ENCODE measurements at regions not wholly inside any gene's neighbourhood (a gene's known extent, or its start where the extent isn't known, plus 50 kb on each side); places are given as distances from the start of the nearest gene placed in this dataset.

DNA sequence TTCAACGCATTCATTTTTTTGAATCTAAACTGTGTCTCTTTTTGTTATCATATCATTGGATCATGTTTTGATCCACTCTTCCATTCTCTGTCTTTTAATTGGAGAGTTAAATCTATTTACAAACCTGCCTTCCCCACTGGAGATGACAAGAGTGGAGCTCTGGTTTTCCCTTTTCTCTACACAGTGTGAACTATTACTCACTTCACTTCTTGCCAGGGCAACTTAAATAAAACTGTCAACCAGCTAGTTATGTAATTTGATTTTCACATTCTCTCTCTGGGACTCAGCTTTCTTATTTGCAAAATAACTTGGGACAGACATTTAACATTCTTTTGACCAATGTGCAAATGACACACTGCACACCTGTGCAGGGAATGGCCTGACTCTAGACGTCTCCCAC is 230.8 kb upstream of the CST7 start:
- H3K27ac Mint-ChIP-seq, result no peak overlapping the region
- DNase-seq, result no peak
- CTCF ChIA-PET, result no interaction called here
- H3K36me3 Mint-ChIP-seq, result no peaks in the 10 kb centered on the region
- ATAC-seq, result no peak
- no peak overlapping the region for H3K4me3 Mint-ChIP-seq
- peaks cover 41% of the 10 kb centered on the region for H3K27me3 Mint-ChIP-seq
- no peaks in the 10 kb centered on the region for H3K9me3 Mint-ChIP-seq (ENCODE audit: low read depth)
- H3K4me1 Mint-ChIP-seq, result no peaks in the 10 kb centered on the region

GRCh38 chr20:24718696-24719095 is 230.4 kb upstream of the CST7 start:
- no peak overlapping the region for H3K27ac Mint-ChIP-seq
- no peak overlapping the region for H3K4me3 Mint-ChIP-seq
- H3K9me3 Mint-ChIP-seq (ENCODE audit: low read depth), result no peaks in the 10 kb centered on the region
- H3K36me3 Mint-ChIP-seq, result no peaks in the 10 kb centered on the region
- peak; percentile 9 for DNase-seq
- no peaks in the 10 kb centered on the region for H3K4me1 Mint-ChIP-seq
- ATAC-seq, result no peak
- peaks cover 39% of the 10 kb centered on the region for H3K27me3 Mint-ChIP-seq
- CTCF ChIA-PET, result no interaction called here

DNA sequence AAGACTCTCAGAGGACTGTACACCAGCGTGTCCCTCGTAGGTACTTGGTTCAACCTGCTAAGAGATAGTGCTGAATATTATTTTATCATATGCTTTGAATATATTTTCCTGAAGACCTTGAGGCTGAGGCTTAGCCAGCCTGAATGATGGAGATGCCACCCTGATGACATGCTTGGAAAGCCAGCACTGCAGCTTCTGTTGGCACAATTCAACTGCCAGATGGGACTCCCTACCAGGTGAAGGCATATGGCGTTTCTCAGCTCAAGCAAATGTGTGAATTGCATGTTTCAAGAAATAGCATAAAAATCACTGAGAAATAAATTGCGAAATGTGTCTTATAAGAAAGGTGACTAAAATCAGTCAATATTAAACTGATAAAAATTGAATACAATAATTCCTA is 228.1 kb upstream of the CST7 start:
- H3K4me1 Mint-ChIP-seq, result no peaks in the 10 kb centered on the region
- H3K4me3 Mint-ChIP-seq, result no peak overlapping the region
- H3K36me3 Mint-ChIP-seq, result no peaks in the 10 kb centered on the region
- no peak for ATAC-seq
- peaks cover 35% of the 10 kb centered on the region for H3K27me3 Mint-ChIP-seq
- DNase-seq, result peak; percentile 9
- H3K27ac Mint-ChIP-seq, result no peak overlapping the region
- no peaks in the 10 kb centered on the region for H3K9me3 Mint-ChIP-seq (ENCODE audit: low read depth)
- CTCF ChIA-PET, result no interaction called here

- Mint-ChIP-seq H3K4me1 (no peaks in the 10 kb centered on the region), H3K9me3 (ENCODE audit: low read depth) (no peaks in the 10 kb centered on the region), H3K27me3 (peaks cover 25% of the 10 kb centered on the region), H3K36me3 (no peaks in the 10 kb centered on the region), H3K4me3 (no peak overlapping the region), H3K27ac (no peak overlapping the region)
- ATAC-seq, result no peak
- DNase-seq, result peak; percentile 12
- CTCF ChIA-PET, result no interaction called here
These were observed 227.0 kb upstream of the CST7 start for GRCh38 chr20:24721891-24722568.

GRCh38 chr20:24722586-24722985 is 226.5 kb upstream of the CST7 start:
- ATAC-seq, result no peak
- Mint-ChIP-seq H3K27me3 (peaks cover 20% of the 10 kb centered on the region), H3K4me1 (no peaks in the 10 kb centered on the region), H3K27ac (no peak overlapping the region), H3K9me3 (ENCODE audit: low read depth) (no peaks in the 10 kb centered on the region), H3K36me3 (no peaks in the 10 kb centered on the region), H3K4me3 (no peak overlapping the region)
- CTCF ChIA-PET, result no interaction called here
- DNase-seq, result no peak

DNA sequence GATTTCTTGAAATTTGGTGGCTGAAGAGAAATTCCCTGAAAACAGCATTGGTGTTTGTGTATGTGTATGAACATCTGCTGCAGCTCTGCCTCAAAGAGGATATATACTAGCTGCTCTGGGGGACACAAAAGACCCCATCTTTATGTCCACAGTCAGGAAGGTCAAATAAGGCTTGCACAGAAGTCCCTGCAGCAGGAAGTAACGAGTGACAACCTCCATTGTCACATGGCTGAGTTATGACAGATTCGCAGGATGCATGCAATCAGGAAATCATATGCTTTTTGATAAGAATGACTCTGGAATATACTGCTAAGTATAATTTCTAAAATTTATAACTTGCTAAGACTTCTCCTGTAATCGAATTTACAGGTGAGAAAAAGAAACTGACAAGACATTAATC is 225.9 kb upstream of the CST7 start:
- no peaks in the 10 kb centered on the region for H3K36me3 Mint-ChIP-seq
- H3K4me3 Mint-ChIP-seq, result no peak overlapping the region
- H3K27ac Mint-ChIP-seq, result no peak overlapping the region
- CTCF ChIA-PET, result no interaction called here
- H3K4me1 Mint-ChIP-seq, result no peaks in the 10 kb centered on the region
- peaks cover 18% of the 10 kb centered on the region for H3K27me3 Mint-ChIP-seq
- DNase-seq (peak; percentile 9), ATAC-seq (no peak)
- no peaks in the 10 kb centered on the region for H3K9me3 Mint-ChIP-seq (ENCODE audit: low read depth)

- Mint-ChIP-seq H3K9me3 (ENCODE audit: low read depth) (no peaks in the 10 kb centered on the region), H3K4me3 (no peak overlapping the region), H3K36me3 (no peaks in the 10 kb centered on the region), H3K27me3 (peaks cover 12% of the 10 kb centered on the region), H3K4me1 (no peaks in the 10 kb centered on the region), H3K27ac (no peak overlapping the region)
- peak; percentile 27 for DNase-seq
- ATAC-seq, result no peak
- CTCF ChIA-PET, result no interaction called here
These were observed 225.3 kb upstream of the CST7 start for GRCh38 chr20:24723647-24724352.

DNA sequence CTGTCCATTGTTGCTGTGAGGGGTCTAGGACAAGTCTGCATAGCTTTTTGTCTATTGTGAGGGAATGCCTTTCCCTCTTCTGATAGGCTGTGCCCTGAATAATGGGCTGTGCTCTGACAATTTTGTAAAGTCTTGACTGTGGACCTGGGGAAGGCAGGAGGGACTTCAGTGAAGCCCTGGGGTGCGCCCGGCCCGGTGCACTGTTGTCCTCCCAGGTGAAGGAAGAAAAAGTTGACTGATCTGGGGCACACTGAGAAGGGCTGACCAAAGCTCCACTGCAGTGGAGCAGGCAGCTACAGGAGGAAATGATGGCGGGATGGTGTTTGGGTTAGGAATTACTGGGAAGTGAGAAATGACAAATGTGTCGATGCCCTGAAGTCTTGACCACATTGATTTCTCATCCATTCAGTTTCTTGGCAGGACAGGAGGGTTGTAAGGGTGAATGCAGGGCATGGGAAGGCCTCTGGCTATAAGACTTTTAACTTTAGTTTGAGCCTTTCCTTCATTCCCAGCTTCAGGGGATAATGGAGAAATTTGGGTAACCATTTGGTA is 224.0 kb upstream of the CST7 start:
- no peak for DNase-seq
- H3K27me3 Mint-ChIP-seq, result peaks cover 8% of the 10 kb centered on the region
- H3K4me1 Mint-ChIP-seq, result no peaks in the 10 kb centered on the region
- ATAC-seq, result no peak
- CTCF ChIA-PET, result no interaction called here
- no peaks in the 10 kb centered on the region for H3K9me3 Mint-ChIP-seq (ENCODE audit: low read depth)
- H3K27ac Mint-ChIP-seq, result no peak overlapping the region
- no peak overlapping the region for H3K4me3 Mint-ChIP-seq
- H3K36me3 Mint-ChIP-seq, result no peaks in the 10 kb centered on the region

DNA sequence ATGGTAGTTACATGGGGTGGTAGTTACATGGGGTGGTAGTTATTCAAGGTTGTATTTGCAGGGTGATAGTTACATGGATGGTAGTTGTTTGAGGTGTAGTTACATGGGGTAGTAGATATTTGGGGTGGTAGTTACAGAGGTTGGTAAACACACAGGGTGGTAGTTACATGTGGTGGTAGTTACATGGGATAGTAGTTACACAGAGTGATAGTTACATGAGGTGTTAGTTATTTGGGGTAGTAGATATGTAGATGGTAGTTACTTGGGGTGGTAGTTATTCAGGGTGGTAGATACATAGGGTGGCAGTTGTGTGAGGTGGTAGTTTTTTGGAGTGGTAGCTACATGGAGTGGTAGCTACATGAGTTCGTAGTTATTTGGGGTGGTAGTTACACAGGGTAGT is 221.3 kb upstream of the CST7 start:
- DNase-seq, result no peak
- CTCF ChIA-PET, result no interaction called here
- H3K9me3 Mint-ChIP-seq (ENCODE audit: low read depth), result no peaks in the 10 kb centered on the region

GRCh38 chr20:24729896-24730605 is 219.0 kb upstream of the CST7 start:
- H3K27me3 Mint-ChIP-seq, result peaks cover 1% of the 10 kb centered on the region
- H3K9me3 Mint-ChIP-seq (ENCODE audit: low read depth), result no peaks in the 10 kb centered on the region
- no peak overlapping the region for H3K4me3 Mint-ChIP-seq
- no peak overlapping the region for H3K27ac Mint-ChIP-seq
- no peak for DNase-seq
- no peaks in the 10 kb centered on the region for H3K36me3 Mint-ChIP-seq
- no peaks in the 10 kb centered on the region for H3K4me1 Mint-ChIP-seq
- CTCF ChIA-PET, result no interaction called here
- no peak for ATAC-seq

More for the DNA sequence above, 221.3 kb upstream of the CST7 start:
- H3K4me1 Mint-ChIP-seq, result no peaks in the 10 kb centered on the region
- peaks cover 6% of the 10 kb centered on the region for H3K27me3 Mint-ChIP-seq
- ATAC-seq, result no peak
- no peak overlapping the region for H3K4me3 Mint-ChIP-seq
- no peak overlapping the region for H3K27ac Mint-ChIP-seq
- no peaks in the 10 kb centered on the region for H3K36me3 Mint-ChIP-seq

DNA sequence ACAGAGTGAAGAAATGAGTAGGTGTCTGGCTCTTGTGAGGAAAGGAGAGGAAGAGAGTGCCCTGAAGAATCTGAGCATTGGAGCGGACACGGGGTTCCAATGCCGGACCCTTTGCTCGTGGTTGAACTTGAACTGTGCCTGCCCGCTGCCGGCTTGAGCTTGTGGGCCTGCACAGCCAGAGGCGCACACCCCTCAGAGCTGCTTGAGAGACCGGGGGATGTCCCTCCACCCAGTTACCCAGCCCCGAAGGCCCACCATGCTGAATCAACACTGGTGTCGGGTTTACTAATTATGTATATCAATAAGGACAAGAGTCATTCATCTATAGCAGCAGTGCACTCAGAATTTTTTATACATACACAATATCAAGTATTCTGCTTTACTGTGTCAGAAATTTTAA is 218.3 kb upstream of the CST7 start:
- CTCF ChIA-PET, result no interaction called here
- Mint-ChIP-seq H3K27me3 (no peaks in the 10 kb centered on the region), H3K4me3 (no peak overlapping the region), H3K4me1 (no peaks in the 10 kb centered on the region), H3K9me3 (ENCODE audit: low read depth) (no peaks in the 10 kb centered on the region), H3K36me3 (no peaks in the 10 kb centered on the region), H3K27ac (no peak overlapping the region)
- DNase-seq (no peak), ATAC-seq (no peak)

GRCh38 chr20:24731312-24731711 is 217.8 kb upstream of the CST7 start:
- H3K36me3 Mint-ChIP-seq, result no peaks in the 10 kb centered on the region
- H3K27me3 Mint-ChIP-seq, result no peaks in the 10 kb centered on the region
- CTCF ChIA-PET, result no interaction called here
- no peaks in the 10 kb centered on the region for H3K9me3 Mint-ChIP-seq (ENCODE audit: low read depth)
- DNase-seq, result no peak
- H3K4me3 Mint-ChIP-seq, result no peak overlapping the region
- ATAC-seq, result no peak
- H3K27ac Mint-ChIP-seq, result no peak overlapping the region
- H3K4me1 Mint-ChIP-seq, result no peaks in the 10 kb centered on the region

- CTCF ChIA-PET, result interaction anchor here (0.9 kb wide), 1 partner anchor 186 kb away, joined by 3 read pairs; no protein-coding TSS in a partner anchor
- no peak overlapping the region for H3K27ac Mint-ChIP-seq
- H3K4me3 Mint-ChIP-seq, result no peak overlapping the region
- no peak for DNase-seq
- H3K27me3 Mint-ChIP-seq, result no peaks in the 10 kb centered on the region
- H3K36me3 Mint-ChIP-seq, result no peaks in the 10 kb centered on the region
- no peak for ATAC-seq
- H3K4me1 Mint-ChIP-seq, result no peaks in the 10 kb centered on the region
- H3K9me3 Mint-ChIP-seq (ENCODE audit: low read depth), result no peaks in the 10 kb centered on the region
These were observed 217.0 kb upstream of the CST7 start for GRCh38 chr20:24732076-24732475.

DNA sequence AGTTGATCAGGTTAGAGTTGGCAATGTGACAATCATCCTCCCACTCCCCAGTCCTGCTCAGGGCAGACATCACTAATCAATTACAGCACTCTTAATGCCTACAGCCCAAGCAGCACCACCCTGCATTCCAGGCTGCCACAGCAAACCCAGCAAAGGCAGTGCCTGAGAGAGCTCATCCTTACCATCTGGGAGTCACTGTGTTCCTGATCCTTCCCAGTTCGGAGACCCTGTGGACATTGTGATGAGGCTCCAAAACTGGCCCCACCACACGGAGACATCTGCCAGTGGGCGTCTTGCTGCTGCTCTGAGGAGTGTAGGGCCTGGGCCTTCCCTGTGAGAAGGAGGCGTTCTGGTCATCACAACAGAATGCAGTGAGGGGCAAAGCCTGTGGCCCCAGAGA is 216.5 kb upstream of the CST7 start:
- Mint-ChIP-seq H3K4me3 (no peak overlapping the region), H3K36me3 (no peaks in the 10 kb centered on the region), H3K4me1 (no peaks in the 10 kb centered on the region), H3K9me3 (ENCODE audit: low read depth) (no peaks in the 10 kb centered on the region), H3K27me3 (no peaks in the 10 kb centered on the region), H3K27ac (no peak overlapping the region)
- CTCF ChIA-PET, result interaction anchor here (0.9 kb wide), 1 partner anchor 185 kb away, joined by 3 read pairs; no protein-coding TSS in a partner anchor
- no peak for ATAC-seq
- no peak for DNase-seq

All from activated CD8-positive, alpha-beta memory T cell treated with anti-CD3 and anti-CD28 coated beads, Interleukin-2, amount 10 ng/mL, durations not matched to agents 7 days and 5 days (primary cell).